Neuronal stem cell (in vitro differentiated cells): ENCODE measurements at regions not wholly inside any gene's neighbourhood (a gene's known extent, or its start where the extent isn't known, plus 50 kb on each side); places are given as distances from the start of the nearest gene placed in this dataset.

Experiments used
- DNase-seq: peaks from one replicate; pipeline ENCODE4 v3.0.0-alpha.2; 2013; ENCODE audit warnings: low spot score
- H2AFZ ChIP-seq: one replicate; pipeline ENCODE4 v1.6.1; 2013; ENCODE audit warnings: mild to moderate bottlenecking, low read length, inconsistent platforms
- H2AK5ac ChIP-seq: 2 replicates; pipeline ENCODE4 v1.6.1; 2013; ENCODE audit warnings: low read depth, mild to moderate bottlenecking, inconsistent platforms, low read length, moderate library complexity, mixed read lengths
- H2BK120ac ChIP-seq: 2 replicates; pipeline ENCODE4 v1.6.1; 2013; ENCODE audit warnings: low read depth, mild to moderate bottlenecking, inconsistent platforms, low read length, moderate library complexity, mixed read lengths
- H2BK12ac ChIP-seq: one replicate; pipeline ENCODE4 v1.6.1; 2013; ENCODE audit warnings: low read length, inconsistent platforms
- H2BK15ac ChIP-seq: 2 replicates; pipeline ENCODE4 v1.6.1; 2013; ENCODE audit warnings: mild to moderate bottlenecking, low read length, inconsistent platforms, mixed read lengths
- H2BK5ac ChIP-seq: one replicate; pipeline ENCODE4 v1.6.1; 2013; ENCODE audit warnings: inconsistent platforms, mild to moderate bottlenecking, low read length, moderate library complexity
- H3K14ac ChIP-seq: one replicate; pipeline ENCODE4 v1.6.1; 2013; ENCODE audit warnings: low read length, inconsistent platforms
- H3K18ac ChIP-seq: 2 replicates; pipeline ENCODE4 v1.6.1; 2013; ENCODE audit warnings: low read length, inconsistent platforms
- H3K23ac ChIP-seq: 2 replicates; pipeline ENCODE4 v1.6.1; 2013; ENCODE audit warnings: low read depth, mild to moderate bottlenecking, mixed read lengths, low read length, inconsistent platforms; ENCODE audit not compliant: poor library complexity
- H3K27ac ChIP-seq: replicated peaks from 3 replicates; pipeline ENCODE4 v1.5.1; 2013; ENCODE audit warnings: low read length, inconsistent platforms
- H3K27me3 ChIP-seq, 3 experiments: 2 replicates each; pipeline ENCODE4 v1.6.1; 2013; ENCODE audit warnings: low read length in 3 of 3, mild to moderate bottlenecking in 2 of 3, inconsistent platforms in 1 of 3, low read depth in 1 of 3, mixed read lengths in 1 of 3, moderate library complexity in 1 of 3; ENCODE audit not compliant: control insufficient read depth in 3 of 3, insufficient read depth in 3 of 3
- H3K36me3 ChIP-seq, 2 donors: replicated peaks in 1 of 2; 2 replicates each; pipeline ENCODE4 v1.6.1; 2013; ENCODE audit warnings: low read length in 2 of 2; ENCODE audit not compliant: control insufficient read depth in 2 of 2, insufficient read depth in 2 of 2
- H3K4ac ChIP-seq: 2 replicates; pipeline ENCODE4 v1.6.1; 2013; ENCODE audit warnings: inconsistent platforms, mild to moderate bottlenecking, low read length, moderate library complexity
- H3K4me1 ChIP-seq, 2 donors: 1 replicate in 1 of 2; 2 replicates in 1 of 2; pipeline ENCODE4 v1.6.1; 2013; ENCODE audit warnings: low read length in 2 of 2, low read depth in 1 of 2; ENCODE audit not compliant: control insufficient read depth in 2 of 2, insufficient read depth in 1 of 2
- H3K4me2 ChIP-seq: one replicate; pipeline ENCODE4 v1.6.1; 2013; ENCODE audit warnings: mild to moderate bottlenecking, low read length, inconsistent platforms; ENCODE audit not compliant: insufficient read depth, poor library complexity, severe bottlenecking
- H3K4me3 ChIP-seq, 2 donors: 2 replicates each; pipeline ENCODE4 v1.5.1; 2013; ENCODE audit warnings: low read length in 2 of 2, mild to moderate bottlenecking in 2 of 2, inconsistent platforms in 1 of 2, moderate library complexity in 1 of 2
- H3K79me1 ChIP-seq: one replicate; pipeline ENCODE4 v1.6.1; 2013; ENCODE audit warnings: low read depth, mild to moderate bottlenecking, inconsistent platforms, low read length, moderate library complexity
- H3K9ac ChIP-seq: one replicate; pipeline ENCODE4 v1.6.1; 2013; ENCODE audit warnings: mild to moderate bottlenecking, low read depth, low read length, inconsistent platforms; ENCODE audit not compliant: poor library complexity
- H3K9me3 ChIP-seq, 2 donors: replicated peaks in 1 of 2; 2 replicates each; pipeline versions ENCODE3 to v1.6.1; 2013; ENCODE audit warnings: low read length in 2 of 2, mild to moderate bottlenecking in 2 of 2, inconsistent platforms in 1 of 2, low read depth in 1 of 2, mixed read lengths in 1 of 2, moderate library complexity in 1 of 2; ENCODE audit not compliant: control insufficient read depth in 2 of 2, insufficient read depth in 1 of 2
- H4K8ac ChIP-seq: one replicate; pipeline ENCODE4 v1.6.1; 2013; ENCODE audit warnings: low read depth, mild to moderate bottlenecking, inconsistent platforms, low read length, moderate library complexity
- H4K91ac ChIP-seq: one replicate; pipeline ENCODE4 v1.6.1; 2013; ENCODE audit warnings: low read length, low read depth, mild to moderate bottlenecking, inconsistent platforms; ENCODE audit not compliant: poor library complexity
- WGBS, 2 donors: extraction: QIAGEN DNeasy Blood & Tissue Kit; methylation state at CpG; one replicate each; pipeline ENCODE4 v1.1.7; 2013; ENCODE audit warnings: missing lambda C conversion rate in 2 of 2, mixed read lengths in 1 of 2; ENCODE audit not compliant: insufficient read length in 2 of 2, insufficient replicate concordance in 1 of 2; ENCODE audit errors: extremely low coverage in 2 of 2; 5-methylcytosine and 5-hydroxymethylcytosine counted together

DNA sequence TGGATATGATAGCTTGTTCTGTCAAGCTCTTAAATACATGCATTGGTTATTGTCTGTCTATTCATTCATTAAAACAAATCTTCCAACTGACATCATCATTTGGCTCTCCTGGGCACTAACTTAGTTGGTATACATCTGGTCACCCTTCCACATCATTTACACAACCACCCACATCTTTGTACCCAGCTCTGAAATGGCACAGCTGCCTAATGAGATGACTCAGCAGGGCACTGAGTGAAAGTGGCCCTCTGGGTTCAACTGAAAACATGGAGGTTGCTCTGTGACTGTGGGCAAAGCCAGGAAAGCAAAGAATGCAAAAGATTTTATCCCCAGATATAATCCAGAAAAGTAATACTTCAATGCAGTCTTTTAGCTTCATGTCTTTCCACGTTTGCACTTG, 234.0 kb upstream of the MAP2 start:
- Histone ChIP-seq H3K4ac (no peak overlapping the region), H3K14ac (no peak overlapping the region), H3K27ac (no peak overlapping the region), H3K4me2 (no peak overlapping the region), H2BK12ac (no peak overlapping the region), H3K9me3 (no peaks in the 10 kb centered on the region), H2AK5ac (no peak overlapping the region), H2BK120ac (no peak overlapping the region), H2BK5ac (no peak overlapping the region), H3K23ac (no peak overlapping the region), H3K4me3 (no peak overlapping the region), H4K8ac (no peak overlapping the region), H3K36me3 (no peaks in the 10 kb centered on the region), H3K4me1 (no peaks in the 10 kb centered on the region), H3K79me1 (no peaks in the 10 kb centered on the region), H3K27me3 (no peaks in the 10 kb centered on the region), H3K18ac (no peak overlapping the region), H4K91ac (no peak overlapping the region), H3K9ac (no peak overlapping the region), H2BK15ac (no peak overlapping the region), H2AFZ (no peak overlapping the region)
- no CpG with 5 or more reads among the region's 1 CpG for WGBS, 2 donors
- no peak for DNase-seq

- H3K27ac ChIP-seq, result no peak overlapping the region
- H3K4ac ChIP-seq, result no peak overlapping the region
These were observed 232.7 kb upstream of the MAP2 start for GRCh38 chr2:209191139-209191538.

GRCh38 chr2:209194717-209195116, 229.1 kb upstream of the MAP2 start:
- H3K4me3 ChIP-seq, result no peak overlapping the region
- H3K23ac ChIP-seq, result no peak overlapping the region
- no peaks in the 10 kb centered on the region for H3K36me3 ChIP-seq
- H2BK120ac ChIP-seq, result no peak overlapping the region
- H2BK5ac ChIP-seq, result no peak overlapping the region
- no peak overlapping the region for H4K91ac ChIP-seq
- no peak overlapping the region for H3K4ac ChIP-seq
- H3K27me3 ChIP-seq, result no peaks in the 10 kb centered on the region
- H2AK5ac ChIP-seq, result no peak overlapping the region
- no peak overlapping the region for H3K27ac ChIP-seq
- H3K18ac ChIP-seq, result no peak overlapping the region
- no peak overlapping the region for H2BK12ac ChIP-seq
- no peaks in the 10 kb centered on the region for H3K9me3 ChIP-seq
- no CpG with 5 or more reads among the region's 2 CpGs for WGBS, 2 donors
- H3K4me2 ChIP-seq, result no peak overlapping the region
- H4K8ac ChIP-seq, result no peak overlapping the region
- no peak overlapping the region for H2AFZ ChIP-seq
- H2BK15ac ChIP-seq, result no peak overlapping the region
- no peaks in the 10 kb centered on the region for H3K4me1 ChIP-seq
- no peak overlapping the region for H3K14ac ChIP-seq
- H3K9ac ChIP-seq, result no peak overlapping the region
- no peak for DNase-seq
- H3K79me1 ChIP-seq, result no peaks in the 10 kb centered on the region

More at GRCh38 chr2:209191139-209191538, 232.7 kb upstream of the MAP2 start:
- no peak overlapping the region for H2AFZ ChIP-seq
- no peak for DNase-seq
- H2AK5ac ChIP-seq, result no peak overlapping the region
- no peaks in the 10 kb centered on the region for H3K9me3 ChIP-seq
- H3K4me1 ChIP-seq, result no peaks in the 10 kb centered on the region
- H2BK15ac ChIP-seq, result no peak overlapping the region
- no peaks in the 10 kb centered on the region for H3K79me1 ChIP-seq
- H3K23ac ChIP-seq, result no peak overlapping the region
- no peak overlapping the region for H3K4me3 ChIP-seq
- H3K18ac ChIP-seq, result no peak overlapping the region
- H3K27me3 ChIP-seq, result no peaks in the 10 kb centered on the region
- H4K8ac ChIP-seq, result no peak overlapping the region
- no peak overlapping the region for H2BK120ac ChIP-seq
- no peak overlapping the region for H2BK12ac ChIP-seq
- no peak overlapping the region for H3K9ac ChIP-seq
- H4K91ac ChIP-seq, result no peak overlapping the region
- no peaks in the 10 kb centered on the region for H3K36me3 ChIP-seq
- H3K4me2 ChIP-seq, result no peak overlapping the region
- no peak overlapping the region for H2BK5ac ChIP-seq
- H3K14ac ChIP-seq, result no peak overlapping the region

GRCh38 chr2:209208211-209208610, 215.6 kb upstream of the MAP2 start:
- no peak overlapping the region for H2BK120ac ChIP-seq
- no peak overlapping the region for H2BK5ac ChIP-seq
- no peak overlapping the region for H2AK5ac ChIP-seq
- no CpG with 5 or more reads among the region's 9 CpGs for WGBS, 2 donors
- no peak overlapping the region for H3K4me3 ChIP-seq
- H3K36me3 ChIP-seq, result no peaks in the 10 kb centered on the region
- no peak overlapping the region for H3K4me2 ChIP-seq
- H2BK12ac ChIP-seq, result no peak overlapping the region
- H3K23ac ChIP-seq, result no peak overlapping the region
- no peak overlapping the region for H2BK15ac ChIP-seq
- H3K27me3 ChIP-seq, result no peaks in the 10 kb centered on the region
- H2AFZ ChIP-seq, result peak overlapping the region; percentile 80
- no peaks in the 10 kb centered on the region for H3K4me1 ChIP-seq
- no peak overlapping the region for H3K14ac ChIP-seq
- H3K9me3 ChIP-seq, result no peaks in the 10 kb centered on the region
- H3K18ac ChIP-seq, result no peak overlapping the region
- H4K8ac ChIP-seq, result no peak overlapping the region
- no peaks in the 10 kb centered on the region for H3K79me1 ChIP-seq
- no peak overlapping the region for H3K4ac ChIP-seq
- H4K91ac ChIP-seq, result no peak overlapping the region
- no peak overlapping the region for H3K9ac ChIP-seq
- peak; percentile 37 for DNase-seq
- no peak overlapping the region for H3K27ac ChIP-seq
